ENCODE measurements at regions not wholly inside any gene's neighbourhood (a gene's known extent, or its start where the extent isn't known, plus 50 kb on each side); places are given as distances from the start of the nearest gene placed in this dataset.
"Not testable (repeated sequence)": the region's sequence is repeated elsewhere in the genome, so short reads cannot be mapped to it uniquely, and the experiment has no call there.

- no peak for DNase-seq
- H3K36me3 Mint-ChIP-seq (ENCODE audit: insufficient read depth, unreplicated experiment), result no peaks in the 10 kb centered on the region
- BruUV-seq (replicated peaks), result no TSS peak
- no peaks in the 10 kb centered on the region for H3K27me3 Mint-ChIP-seq (ENCODE audit: unreplicated experiment)
- H3K9me3 Mint-ChIP-seq (ENCODE audit: low read depth, unreplicated experiment), result no peaks in the 10 kb centered on the region
- no peak overlapping the region for H3K4me3 Mint-ChIP-seq (ENCODE audit: low read depth, unreplicated experiment)
- TF ChIP-seq CTCF (IDR thresholded peaks at IDR 0.05; ENCODE audit: unreplicated experiment), result no peak
- CTCF ChIA-PET, result no interaction called here
- intact Hi-C loops (cut with micrococcal nuclease; ENCODE audit: unreplicated experiment), result no loop called here
- no peaks in the 10 kb centered on the region for H3K4me1 Mint-ChIP-seq (ENCODE audit: low read depth, unreplicated experiment)
- H3K27ac Mint-ChIP-seq (ENCODE audit: unreplicated experiment), result no peak overlapping the region
Measured at GRCh38 chr7:123270570-123270969, 70.8 kb upstream of the SLC13A1 start.

GRCh38 chr7:123265853-123266252, 66.1 kb upstream of the SLC13A1 start:
- CTCF ChIA-PET, result no interaction called here
- H3K4me3 Mint-ChIP-seq (ENCODE audit: low read depth, unreplicated experiment), result no peak overlapping the region
- DNase-seq, result no peak
- H3K27ac Mint-ChIP-seq (ENCODE audit: unreplicated experiment), result no peak overlapping the region
- TF ChIP-seq CTCF (IDR thresholded peaks at IDR 0.05; ENCODE audit: unreplicated experiment), result no peak
- no peaks in the 10 kb centered on the region for H3K4me1 Mint-ChIP-seq (ENCODE audit: low read depth, unreplicated experiment)
- H3K36me3 Mint-ChIP-seq (ENCODE audit: insufficient read depth, unreplicated experiment), result no peaks in the 10 kb centered on the region
- intact Hi-C loops (cut with micrococcal nuclease; ENCODE audit: unreplicated experiment), result no loop called here
- no peaks in the 10 kb centered on the region for H3K27me3 Mint-ChIP-seq (ENCODE audit: unreplicated experiment)
- no TSS peak for BruUV-seq (replicated peaks)
- H3K9me3 Mint-ChIP-seq (ENCODE audit: low read depth, unreplicated experiment), result peaks cover 2% of the 10 kb centered on the region

- DNase-seq; H3K9me3 Mint-ChIP-seq (ENCODE audit: low read depth, unreplicated experiment); BruUV-seq (replicated peaks); H3K4me3 Mint-ChIP-seq (ENCODE audit: low read depth, unreplicated experiment); H3K4me1 Mint-ChIP-seq (ENCODE audit: low read depth, unreplicated experiment); H3K27me3 Mint-ChIP-seq (ENCODE audit: unreplicated experiment); intact Hi-C loops (cut with micrococcal nuclease; ENCODE audit: unreplicated experiment); H3K36me3 Mint-ChIP-seq (ENCODE audit: insufficient read depth, unreplicated experiment); CTCF ChIA-PET; H3K27ac Mint-ChIP-seq (ENCODE audit: unreplicated experiment): not testable (repeated sequence)
Measured at GRCh38 chr7:123264820-123265219, 65.1 kb upstream of the SLC13A1 start.

GRCh38 chr7:123260428-123260960, 60.7 kb upstream of the SLC13A1 start:
- TF ChIP-seq CTCF (IDR thresholded peaks at IDR 0.05; ENCODE audit: unreplicated experiment), result no peak
- no peak overlapping the region for H3K27ac Mint-ChIP-seq (ENCODE audit: unreplicated experiment)
- no peaks in the 10 kb centered on the region for H3K36me3 Mint-ChIP-seq (ENCODE audit: insufficient read depth, unreplicated experiment)
- peaks cover 2% of the 10 kb centered on the region for H3K9me3 Mint-ChIP-seq (ENCODE audit: low read depth, unreplicated experiment)
- no peak overlapping the region for H3K4me3 Mint-ChIP-seq (ENCODE audit: low read depth, unreplicated experiment)
- no peaks in the 10 kb centered on the region for H3K27me3 Mint-ChIP-seq (ENCODE audit: unreplicated experiment)
- no TSS peak for BruUV-seq (replicated peaks)
- no peak for DNase-seq
- CTCF ChIA-PET, result no interaction called here
- H3K4me1 Mint-ChIP-seq (ENCODE audit: low read depth, unreplicated experiment), result no peaks in the 10 kb centered on the region
- intact Hi-C loops (cut with micrococcal nuclease; ENCODE audit: unreplicated experiment), result no loop called here

- BruUV-seq (replicated peaks), result no TSS peak
- Mint-ChIP-seq H3K9me3 (ENCODE audit: low read depth, unreplicated experiment) (peaks cover 2% of the 10 kb centered on the region), H3K4me1 (ENCODE audit: low read depth, unreplicated experiment) (no peaks in the 10 kb centered on the region), H3K27ac (ENCODE audit: unreplicated experiment) (no peak overlapping the region), H3K4me3 (ENCODE audit: low read depth, unreplicated experiment) (no peak overlapping the region), H3K36me3 (ENCODE audit: insufficient read depth, unreplicated experiment) (no peaks in the 10 kb centered on the region), H3K27me3 (ENCODE audit: unreplicated experiment) (no peaks in the 10 kb centered on the region)
- intact Hi-C loops (cut with micrococcal nuclease; ENCODE audit: unreplicated experiment), result no loop called here
- DNase-seq, result no peak
- TF ChIP-seq CTCF (IDR thresholded peaks at IDR 0.05; ENCODE audit: unreplicated experiment), result no peak
- CTCF ChIA-PET, result no interaction called here
Measured at GRCh38 chr7:123259759-123260158, 60.0 kb upstream of the SLC13A1 start.

All from Calu3 (cell line).